Upper lobe of left lung (tissue), 6 donors: ENCODE measurements at regions not wholly inside any gene's neighbourhood (a gene's known extent, or its start where the extent isn't known, plus 50 kb on each side); places are given as distances from the start of the nearest gene placed in this dataset.

ENCODE experiments used
- ATAC-seq, 2 donors: fragments of 200-7000 bp; cut with Tn5 transposase; one replicate each; pipeline ENCODE4 v1.9.1; 2022; ENCODE audit warnings: mild to moderate bottlenecking in 2 of 2, moderate library complexity in 2 of 2; ENCODE audit not compliant: low FRiP score in 2 of 2
- DNase-seq, 2 donors: peaks; one replicate each; pipeline ENCODE4 v3.0.0-alpha.2; 2019 to 2020
- H3K27ac ChIP-seq, 4 donors: fragments of 200-600 bp; sonication (generic); one replicate each; pipeline ENCODE4 v1.5.1; 2016 to 2019
- H3K27me3 ChIP-seq, 4 donors: fragments of 200-600 bp; sonication (generic); one replicate each; pipeline ENCODE4 v1.5.1; 2017 to 2019
- H3K36me3 ChIP-seq, 4 donors: fragments of 200-600 bp; sonication (generic); one replicate each; pipeline ENCODE4 v1.5.1; 2016 to 2019
- H3K4me1 ChIP-seq, 4 donors: fragments of 200-600 bp; sonication (generic); one replicate each; pipeline ENCODE4 v1.5.1; 2018 to 2019
- H3K4me3 ChIP-seq, 4 donors: fragments of 200-600 bp; sonication (generic); one replicate each; pipeline ENCODE4 v1.5.1; 2017 to 2019; ENCODE audit warnings: mild to moderate bottlenecking in 2 of 4, moderate library complexity in 1 of 4
- H3K9me3 ChIP-seq, 4 donors: fragments of 200-600 bp; sonication (generic); one replicate each; pipeline ENCODE4 v1.5.1; 2018 to 2019
- EP300 ChIP-seq, 4 donors: sonication (generic); formaldehyde crosslinking; IDR thresholded peaks; one replicate each; pipeline ENCODE4 v1.5.1; 2017; ENCODE audit warnings: antibody characterized with exemption in 4 of 4, control low read depth in 2 of 4
- POLR2A ChIP-seq, 4 donors: fragments of 450-650 bp; IDR thresholded peaks; one replicate each; pipeline ENCODE4 v1.5.1; 2016 to 2017; ENCODE audit warnings: antibody characterized with exemption in 4 of 4, mild to moderate bottlenecking in 2 of 4
- POLR2AphosphoS5 ChIP-seq, 2 donors: sonication (generic); formaldehyde crosslinking; IDR thresholded peaks; one replicate each; pipeline ENCODE4 v1.5.1; 2017; ENCODE audit warnings: antibody characterized with exemption in 2 of 2
- WGBS, 2 donors: methylation state at CpG; one replicate each; pipeline ENCODE4 v1.1.5; 2017 to 2018; 5-methylcytosine and 5-hydroxymethylcytosine counted together
- TF ChIP-seq, protein P1 (sequence below), 6 experiments: fragments of 450-650 bp in 4 of 6; fragments of 200-600 bp in 2 of 6; sonication (generic) in 2 of 6; IDR thresholded peaks; one replicate each; pipeline ENCODE4 v1.5.1; 2016 to 2019; ENCODE audit warnings: antibody characterized with exemption in 6 of 6
- donor health status: DM: no; HTN: no; CAD: no; lungs with moderate emphysema.
- donor health status: DM: no; HTN: yes; CAD: no; lungs with severe emphysema.

- Histone ChIP-seq H3K27me3 (no peaks in the 10 kb centered on the region), H3K36me3 (no peaks in the 10 kb centered on the region), H3K4me1 (no peaks in the 10 kb centered on the region), H3K4me3 (no peak overlapping the region), H3K9me3 (no peaks in the 10 kb centered on the region), H3K27ac (no peak overlapping the region)
- ATAC-seq = peak in 1 of 2 donors; percentile 37
- 77 to 82% methylated on average over 11 of the region's 11 CpGs for WGBS, 2 donors
- TF ChIP-seq POLR2AphosphoS5 (IDR thresholded peaks at IDR 0.05) (no peak), POLR2A (IDR thresholded peaks at IDR 0.05) (no peak), EP300 (IDR thresholded peaks at IDR 0.05) (no peak)
- TF ChIP-seq, protein P1, sequence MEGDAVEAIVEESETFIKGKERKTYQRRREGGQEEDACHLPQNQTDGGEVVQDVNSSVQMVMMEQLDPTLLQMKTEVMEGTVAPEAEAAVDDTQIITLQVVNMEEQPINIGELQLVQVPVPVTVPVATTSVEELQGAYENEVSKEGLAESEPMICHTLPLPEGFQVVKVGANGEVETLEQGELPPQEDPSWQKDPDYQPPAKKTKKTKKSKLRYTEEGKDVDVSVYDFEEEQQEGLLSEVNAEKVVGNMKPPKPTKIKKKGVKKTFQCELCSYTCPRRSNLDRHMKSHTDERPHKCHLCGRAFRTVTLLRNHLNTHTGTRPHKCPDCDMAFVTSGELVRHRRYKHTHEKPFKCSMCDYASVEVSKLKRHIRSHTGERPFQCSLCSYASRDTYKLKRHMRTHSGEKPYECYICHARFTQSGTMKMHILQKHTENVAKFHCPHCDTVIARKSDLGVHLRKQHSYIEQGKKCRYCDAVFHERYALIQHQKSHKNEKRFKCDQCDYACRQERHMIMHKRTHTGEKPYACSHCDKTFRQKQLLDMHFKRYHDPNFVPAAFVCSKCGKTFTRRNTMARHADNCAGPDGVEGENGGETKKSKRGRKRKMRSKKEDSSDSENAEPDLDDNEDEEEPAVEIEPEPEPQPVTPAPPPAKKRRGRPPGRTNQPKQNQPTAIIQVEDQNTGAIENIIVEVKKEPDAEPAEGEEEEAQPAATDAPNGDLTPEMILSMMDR (IDR thresholded peaks at IDR 0.05) = no peak
- DNase-seq = no peak
Observed at GRCh38 chr22:49141761-49142160, 685.9 kb downstream of the BRD1 start.

DNA sequence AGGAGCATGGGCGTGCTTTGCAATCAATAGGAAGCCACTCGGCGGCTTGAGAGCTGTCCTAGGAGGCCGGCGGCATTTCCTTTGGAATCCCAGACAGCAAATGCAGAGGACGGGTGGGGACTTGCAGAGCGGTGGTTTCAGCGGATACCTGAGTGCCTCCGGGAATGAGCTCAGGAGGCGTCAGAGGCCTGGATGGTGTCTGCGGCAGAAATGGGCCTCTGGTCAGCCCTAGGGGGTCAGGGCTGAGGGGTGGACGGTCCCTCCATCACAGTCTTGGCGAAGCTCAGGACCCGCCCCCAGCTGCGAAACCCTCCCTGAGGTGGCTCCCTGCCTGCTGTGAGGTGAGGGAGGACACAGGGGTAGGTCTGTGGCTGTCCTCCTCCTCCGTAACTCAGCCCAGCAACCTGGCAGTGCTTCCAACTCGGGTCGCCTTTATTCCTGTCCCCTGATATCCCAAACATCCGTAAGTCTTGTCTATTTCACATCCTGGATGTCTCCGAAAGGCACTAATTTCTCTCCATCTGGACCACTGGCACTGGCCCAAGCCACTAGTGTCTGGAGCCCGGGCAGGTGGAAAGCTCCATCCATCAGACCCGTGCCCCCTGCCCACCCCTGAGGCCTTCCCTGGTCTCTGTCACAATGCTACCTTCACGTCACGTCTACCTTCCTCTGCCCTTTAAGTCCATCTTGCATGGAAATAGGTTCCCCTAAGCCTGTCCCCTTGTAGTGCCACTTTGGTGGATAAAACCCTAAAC lies 686.6 kb downstream of the BRD1 start:
- H3K27me3 ChIP-seq = no peaks in the 10 kb centered on the region
- ATAC-seq = no peak
- H3K27ac ChIP-seq = no peak overlapping the region
- no peak overlapping the region for H3K4me3 ChIP-seq
- no peak for TF ChIP-seq POLR2A (IDR thresholded peaks at IDR 0.05)
- TF ChIP-seq, protein P1 (IDR thresholded peaks at IDR 0.05) = no peak
- no peak for TF ChIP-seq POLR2AphosphoS5 (IDR thresholded peaks at IDR 0.05)
- TF ChIP-seq EP300 (IDR thresholded peaks at IDR 0.05) = no peak
- no peaks in the 10 kb centered on the region for H3K36me3 ChIP-seq
- DNase-seq = no peak
- WGBS, 2 donors = 54 to 67% methylated on average over 20 to 24 of the region's 24 CpGs
- no peaks in the 10 kb centered on the region for H3K9me3 ChIP-seq
- H3K4me1 ChIP-seq = no peaks in the 10 kb centered on the region

GRCh38 chr22:49139492-49140151 lies 688.1 kb downstream of the BRD1 start:
- no peaks in the 10 kb centered on the region for H3K36me3 ChIP-seq
- no peaks in the 10 kb centered on the region for H3K9me3 ChIP-seq
- peak in 1 of 2 donors; percentile 28 for ATAC-seq
- H3K4me3 ChIP-seq = no peak overlapping the region
- TF ChIP-seq POLR2A (IDR thresholded peaks at IDR 0.05) (no peak), EP300 (IDR thresholded peaks at IDR 0.05) (no peak), POLR2AphosphoS5 (IDR thresholded peaks at IDR 0.05) (no peak)
- TF ChIP-seq, protein P1 (IDR thresholded peaks at IDR 0.05) = no peak
- no peaks in the 10 kb centered on the region for H3K27me3 ChIP-seq
- no peak for DNase-seq
- H3K4me1 ChIP-seq = no peaks in the 10 kb centered on the region
- no peak overlapping the region for H3K27ac ChIP-seq
- WGBS, 2 donors = 61 to 82% methylated on average over 6 to 15 of the region's 15 CpGs

GRCh38 chr22:49138250-49138790 lies 689.4 kb downstream of the BRD1 start:
- H3K4me1 ChIP-seq = no peaks in the 10 kb centered on the region
- DNase-seq (no peak), ATAC-seq (no peak)
- H3K4me3 ChIP-seq = no peak overlapping the region
- H3K36me3 ChIP-seq = no peaks in the 10 kb centered on the region
- H3K9me3 ChIP-seq = no peaks in the 10 kb centered on the region
- H3K27me3 ChIP-seq = no peaks in the 10 kb centered on the region
- WGBS, 2 donors = 90 to 98% methylated on average over 1 of the region's 1 CpG
- TF ChIP-seq, protein P1 (IDR thresholded peaks at IDR 0.05) = no peak
- no peak for TF ChIP-seq EP300 (IDR thresholded peaks at IDR 0.05)
- no peak for TF ChIP-seq POLR2A (IDR thresholded peaks at IDR 0.05)
- no peak for TF ChIP-seq POLR2AphosphoS5 (IDR thresholded peaks at IDR 0.05)
- H3K27ac ChIP-seq = no peak overlapping the region
